ENCODE measurements at regions not wholly inside any gene's neighbourhood (a gene's known extent, or its start where the extent isn't known, plus 50 kb on each side); places are given as distances from the start of the nearest gene placed in this dataset.

DNA sequence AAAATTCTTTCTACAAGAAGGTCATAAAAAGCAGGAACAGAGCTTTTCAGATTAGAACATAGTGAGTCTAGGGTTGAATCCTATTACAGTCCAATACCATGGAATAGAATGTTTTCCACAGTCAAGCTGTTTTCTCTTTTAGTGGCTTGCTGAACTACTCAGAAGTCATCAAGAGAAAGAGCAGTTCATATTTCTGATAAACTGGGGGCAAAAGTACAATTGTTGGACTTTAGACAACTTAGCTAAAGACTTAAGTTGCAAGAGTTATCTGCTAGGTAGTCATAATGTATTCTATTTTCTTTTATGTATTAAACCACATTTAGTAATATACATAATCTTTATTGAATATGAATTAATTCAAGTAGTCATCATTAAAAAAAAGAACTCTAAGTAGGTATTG is 233.1 kb upstream of the GRIA1 start:
- TF ChIP-seq ZNF324 (tag by site-specific recombination; IDR thresholded peaks at IDR 0.05): no peak
- TF ChIP-seq, protein P1, sequence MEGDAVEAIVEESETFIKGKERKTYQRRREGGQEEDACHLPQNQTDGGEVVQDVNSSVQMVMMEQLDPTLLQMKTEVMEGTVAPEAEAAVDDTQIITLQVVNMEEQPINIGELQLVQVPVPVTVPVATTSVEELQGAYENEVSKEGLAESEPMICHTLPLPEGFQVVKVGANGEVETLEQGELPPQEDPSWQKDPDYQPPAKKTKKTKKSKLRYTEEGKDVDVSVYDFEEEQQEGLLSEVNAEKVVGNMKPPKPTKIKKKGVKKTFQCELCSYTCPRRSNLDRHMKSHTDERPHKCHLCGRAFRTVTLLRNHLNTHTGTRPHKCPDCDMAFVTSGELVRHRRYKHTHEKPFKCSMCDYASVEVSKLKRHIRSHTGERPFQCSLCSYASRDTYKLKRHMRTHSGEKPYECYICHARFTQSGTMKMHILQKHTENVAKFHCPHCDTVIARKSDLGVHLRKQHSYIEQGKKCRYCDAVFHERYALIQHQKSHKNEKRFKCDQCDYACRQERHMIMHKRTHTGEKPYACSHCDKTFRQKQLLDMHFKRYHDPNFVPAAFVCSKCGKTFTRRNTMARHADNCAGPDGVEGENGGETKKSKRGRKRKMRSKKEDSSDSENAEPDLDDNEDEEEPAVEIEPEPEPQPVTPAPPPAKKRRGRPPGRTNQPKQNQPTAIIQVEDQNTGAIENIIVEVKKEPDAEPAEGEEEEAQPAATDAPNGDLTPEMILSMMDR (tag by site-specific recombination; IDR thresholded peaks at IDR 0.05): no peak
- TF ChIP-seq, protein P2, sequence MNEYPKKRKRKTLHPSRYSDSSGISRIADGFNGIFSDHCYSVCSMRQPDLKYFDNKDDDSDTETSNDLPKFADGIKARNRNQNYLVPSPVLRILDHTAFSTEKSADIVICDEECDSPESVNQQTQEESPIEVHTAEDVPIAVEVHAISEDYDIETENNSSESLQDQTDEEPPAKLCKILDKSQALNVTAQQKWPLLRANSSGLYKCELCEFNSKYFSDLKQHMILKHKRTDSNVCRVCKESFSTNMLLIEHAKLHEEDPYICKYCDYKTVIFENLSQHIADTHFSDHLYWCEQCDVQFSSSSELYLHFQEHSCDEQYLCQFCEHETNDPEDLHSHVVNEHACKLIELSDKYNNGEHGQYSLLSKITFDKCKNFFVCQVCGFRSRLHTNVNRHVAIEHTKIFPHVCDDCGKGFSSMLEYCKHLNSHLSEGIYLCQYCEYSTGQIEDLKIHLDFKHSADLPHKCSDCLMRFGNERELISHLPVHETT (tag by site-specific recombination; IDR thresholded peaks at IDR 0.05): no peak
- TF ChIP-seq ZNF24 (tag by site-specific recombination; IDR thresholded peaks at IDR 0.05): no peak
